CD4-positive, alpha-beta T cell treated with Interleukin-17A for 1 hour (primary cell): ENCODE measurements at regions not wholly inside any gene's neighbourhood (a gene's known extent, or its start where the extent isn't known, plus 50 kb on each side); places are given as distances from the start of the nearest gene placed in this dataset.
"Not testable (repeated sequence)": the region's sequence is repeated elsewhere in the genome, so short reads cannot be mapped to it uniquely, and the experiment has no call there.

Source experiments
- DNase-seq: peaks from one replicate; pipeline ENCODE4 v3.0.0-alpha.2; 2020

- DNase-seq, result no peak
Measured at GRCh38 chr16:61150351-61150750, 885.9 kb downstream of the CDH8 start.

- DNase-seq, result no peak
Measured at GRCh38 chr16:61149709-61150108, 886.5 kb downstream of the CDH8 start.

GRCh38 chr16:61148930-61149329 lies 887.3 kb downstream of the CDH8 start:
- DNase-seq, result no peak

DNA sequence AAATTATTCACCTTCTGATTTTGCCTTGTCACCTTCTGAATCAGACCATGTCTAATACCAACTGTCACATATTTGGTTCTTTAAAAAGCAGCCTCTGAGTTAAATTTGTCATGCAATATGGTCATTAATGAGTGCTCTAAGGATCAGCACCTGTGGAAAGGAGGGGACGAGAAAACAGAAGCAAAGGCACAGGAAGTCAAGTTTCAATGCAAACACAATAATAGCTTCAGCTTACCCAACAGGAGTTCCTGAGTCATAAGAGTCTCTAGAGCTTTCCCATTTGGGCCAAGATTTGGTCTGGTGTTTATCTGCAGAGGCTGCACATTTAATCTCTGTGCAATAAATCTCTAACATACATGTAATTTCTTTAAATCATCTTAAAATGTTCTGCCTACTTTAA lies 889.8 kb downstream of the CDH8 start:
- DNase-seq, result no peak

- DNase-seq, result no peak
Measured at GRCh38 chr16:61131447-61131846, 904.8 kb downstream of the CDH8 start.

- DNase-seq, result no peak
Measured at GRCh38 chr16:61128545-61129323, 907.5 kb downstream of the CDH8 start.

- DNase-seq, result no peak
Measured at GRCh38 chr16:61105544-61105943, 930.7 kb downstream of the CDH8 start.

GRCh38 chr16:61098505-61098904 lies 937.7 kb downstream of the CDH8 start:
- no peak for DNase-seq

DNA sequence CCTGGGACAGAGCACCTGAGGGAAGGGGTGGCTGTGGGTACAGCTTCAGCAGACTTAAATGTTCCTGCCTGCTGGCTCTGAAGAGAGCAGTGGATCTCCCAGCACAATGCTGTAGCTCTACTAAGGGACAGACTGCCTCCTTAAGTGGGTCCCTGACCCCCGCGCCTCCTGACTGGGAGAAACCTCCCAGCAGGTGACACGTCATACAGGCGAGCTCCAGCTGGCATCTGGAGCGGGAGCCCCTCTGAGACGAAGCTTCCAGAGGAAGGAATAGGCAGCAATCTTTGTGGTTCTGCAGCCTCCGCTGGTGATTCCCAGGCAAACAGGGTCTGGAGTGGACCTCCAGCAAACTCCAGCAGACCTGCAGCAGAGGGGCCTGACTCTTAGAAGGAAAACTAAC lies 944.9 kb downstream of the CDH8 start:
- not testable (repeated sequence) for DNase-seq

DNA sequence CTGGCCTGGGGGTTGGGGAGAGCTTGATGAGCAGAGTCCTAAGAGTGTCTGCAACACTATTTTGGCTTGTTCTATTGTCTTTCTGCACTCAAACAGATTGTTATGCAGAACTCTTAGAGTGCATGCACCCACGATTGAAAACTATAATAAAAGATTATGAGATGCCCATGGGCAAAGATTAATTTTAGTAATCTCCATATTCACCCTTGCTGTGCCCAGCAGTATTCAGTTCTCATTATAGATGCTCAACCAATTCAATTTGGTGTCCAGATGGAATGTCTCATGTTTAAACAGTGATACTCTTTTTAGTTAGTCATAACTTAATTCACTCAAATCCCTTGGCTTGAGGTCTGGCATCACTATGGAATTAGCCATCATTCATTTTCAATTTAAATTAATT lies 952.5 kb downstream of the CDH8 start:
- no peak for DNase-seq

- no peak for DNase-seq
Measured at GRCh38 chr16:61074324-61074723, 961.9 kb downstream of the CDH8 start.

- no peak for DNase-seq
Measured at GRCh38 chr16:61057635-61058034, 978.6 kb downstream of the CDH8 start.

- DNase-seq, result no peak
Measured at GRCh38 chr16:61050547-61050946, 985.7 kb downstream of the CDH8 start.

DNA sequence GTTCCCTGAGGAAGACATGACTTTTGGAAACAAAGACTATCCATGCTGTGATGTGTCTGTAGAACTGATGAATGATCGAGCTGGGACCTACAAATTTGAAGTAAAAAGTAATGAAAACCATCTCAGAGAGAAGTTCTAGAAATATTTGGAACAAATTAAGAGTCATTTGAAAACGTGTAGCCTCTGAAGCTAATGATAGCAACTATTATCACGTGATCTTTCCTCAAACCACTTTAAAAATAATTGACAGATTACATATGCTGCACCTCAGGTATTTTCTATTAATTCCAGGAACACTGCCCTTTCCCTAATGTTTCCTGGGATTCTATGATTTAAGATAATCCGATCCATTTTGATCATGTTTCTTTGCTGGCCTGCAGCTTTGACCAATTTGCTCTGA lies 990.3 kb downstream of the CDH8 start:
- DNase-seq, result no peak

DNA sequence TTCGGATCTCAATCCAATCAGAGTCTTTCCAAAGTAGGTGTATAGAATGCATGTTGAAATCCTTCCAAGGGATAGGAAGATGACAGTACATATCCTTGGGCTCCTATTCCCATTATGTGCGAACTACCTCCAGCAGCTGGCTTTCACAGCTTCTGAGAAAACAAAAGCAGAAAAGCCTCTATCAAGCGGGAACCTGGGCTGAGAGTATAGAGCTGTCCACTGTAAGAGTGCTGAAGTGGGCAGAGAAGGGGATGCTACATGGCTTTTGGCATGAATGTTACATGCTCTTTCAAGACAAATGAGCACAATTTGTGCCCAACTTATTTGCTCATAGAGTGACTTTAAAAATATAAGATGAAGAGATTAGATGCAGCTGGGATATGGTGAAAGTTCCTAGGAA lies 993.5 kb downstream of the CDH8 start:
- DNase-seq, result no peak

- no peak for DNase-seq
Measured at GRCh38 chr16:61030616-61031015, 1005.6 kb downstream of the CDH8 start.

GRCh38 chr16:61024180-61024900 lies 1011.9 kb downstream of the CDH8 start:
- no peak for DNase-seq

GRCh38 chr16:61014869-61015268 lies 1021.4 kb downstream of the CDH8 start:
- DNase-seq, result no peak

DNA sequence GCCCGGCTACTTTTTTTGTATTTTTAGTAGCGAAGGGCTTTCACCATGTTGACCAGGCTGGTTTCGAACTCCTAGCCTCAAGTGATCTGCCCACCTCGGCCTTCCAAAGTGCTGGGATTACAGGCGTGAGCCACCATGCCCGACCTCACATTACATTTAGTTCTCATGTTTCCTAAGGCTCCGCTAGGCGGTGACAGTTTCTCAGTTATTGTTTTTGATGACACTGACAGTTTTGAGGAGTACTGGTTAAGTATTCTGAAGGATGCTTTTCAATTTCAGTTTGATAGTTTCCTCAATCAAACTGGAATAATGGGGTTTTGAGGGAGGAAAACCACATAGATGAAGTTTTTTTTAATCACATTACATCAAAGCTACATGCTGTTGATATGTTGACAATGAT lies 1028.5 kb downstream of the CDH8 start:
- DNase-seq, result no peak

DNA sequence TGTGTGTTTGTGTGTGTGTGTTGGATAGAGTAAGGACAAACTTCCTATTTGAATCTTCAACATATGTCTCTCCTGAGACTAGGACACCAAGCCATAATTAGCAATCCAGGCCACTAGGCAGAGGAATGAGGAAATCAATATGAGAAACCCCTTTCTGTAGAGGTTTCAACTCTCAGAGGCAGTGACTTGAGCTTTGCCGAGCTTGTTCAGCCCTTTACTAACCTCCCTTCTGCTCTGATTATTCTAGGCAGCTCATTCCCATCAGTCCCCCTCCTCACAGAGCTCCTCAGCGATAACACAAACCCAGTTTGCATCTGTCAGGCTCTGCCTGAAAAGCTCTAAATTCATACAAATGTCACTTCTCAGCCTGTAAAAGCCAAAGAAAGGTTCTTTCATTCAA lies 1030.3 kb downstream of the CDH8 start:
- no peak for DNase-seq

DNA sequence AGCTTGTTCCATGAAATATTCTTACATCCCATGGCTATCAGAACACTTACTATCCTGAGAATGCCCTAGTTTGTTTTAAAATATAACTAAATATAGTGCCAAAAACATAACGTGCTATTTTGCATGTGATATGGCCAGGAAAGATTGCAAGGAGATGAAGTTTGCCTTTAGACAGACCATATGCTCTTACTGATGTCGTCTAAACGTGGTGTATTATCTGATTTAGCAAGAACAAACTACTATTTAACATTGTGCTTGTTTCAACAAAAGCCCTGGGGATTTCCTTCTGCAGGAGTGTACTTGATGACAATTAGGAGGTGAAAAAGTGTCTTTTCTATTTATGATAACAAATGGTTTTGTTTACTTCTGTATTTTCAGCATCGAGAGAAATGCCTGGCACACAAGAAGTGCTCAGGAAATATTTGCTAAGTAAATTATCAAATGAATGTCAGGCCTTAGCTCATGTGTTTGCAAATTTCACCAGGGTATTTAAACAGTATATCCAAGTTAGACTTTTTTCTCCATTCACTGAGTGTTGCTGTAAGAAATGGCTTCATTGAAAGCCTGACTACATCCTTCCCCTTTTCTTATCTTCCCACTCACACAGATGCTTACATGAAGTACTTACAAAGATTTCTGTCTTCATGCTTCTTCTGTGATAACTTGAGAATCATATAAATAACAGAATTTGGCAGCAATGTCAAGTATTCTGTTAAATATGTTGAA lies 1033.6 kb downstream of the CDH8 start:
- DNase-seq, result no peak

DNA sequence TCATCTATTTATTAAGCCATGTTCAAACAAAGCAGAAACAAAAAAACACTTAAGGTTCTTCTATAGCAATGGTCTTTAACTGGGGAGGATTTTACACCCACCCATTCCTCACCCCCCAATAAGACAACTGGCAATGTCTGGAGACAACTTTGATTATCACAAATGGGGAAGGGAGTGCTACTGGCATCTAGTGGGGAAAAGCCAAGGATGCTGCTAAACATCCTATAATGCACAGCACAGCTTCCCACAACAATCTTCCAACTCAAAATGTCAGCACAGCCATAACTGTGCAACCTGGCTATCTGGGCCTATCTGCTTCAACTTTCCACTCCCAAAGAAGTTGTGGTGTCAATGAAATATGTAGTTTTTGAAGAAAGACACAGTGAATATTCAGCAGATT lies 1044.4 kb downstream of the CDH8 start:
- DNase-seq, result no peak

- no peak for DNase-seq
Measured at GRCh38 chr16:60989592-60989991, 1046.6 kb downstream of the CDH8 start.

DNA sequence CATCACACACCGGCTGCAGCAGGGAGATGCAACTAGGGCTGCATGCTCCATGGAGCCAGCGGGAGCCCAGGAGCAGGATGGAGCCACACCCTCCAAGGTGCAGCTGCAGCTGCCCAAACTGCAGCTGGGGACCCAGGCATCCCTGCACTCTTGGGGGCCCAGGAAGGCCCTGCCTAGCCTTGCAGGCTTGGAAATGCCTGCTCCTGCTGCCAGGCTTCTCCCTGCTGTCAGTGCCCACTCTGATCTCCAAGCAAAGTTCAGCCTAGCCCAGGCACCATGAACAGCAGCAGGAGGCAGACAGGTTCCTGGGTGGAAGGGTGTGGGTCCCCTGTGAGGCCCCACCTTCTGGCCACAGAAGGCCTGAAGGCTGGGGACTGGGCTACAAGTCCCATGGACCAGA lies 1057.1 kb downstream of the CDH8 start:
- DNase-seq, result no peak
